GM23338 (cell line): ENCODE measurements at regions not wholly inside any gene's neighbourhood (a gene's known extent, or its start where the extent isn't known, plus 50 kb on each side); places are given as distances from the start of the nearest gene placed in this dataset.

Source experiments
- ATAC-seq: fragments of 200-7000 bp; cut with Tn5 transposase; 3 replicates; pipeline ENCODE4 v1.9.1; 2020
- DNase-seq: peaks from one replicate; pipeline ENCODE4 v3.0.0-alpha.2; 2015; ENCODE audit warnings: low spot score
- H2AFZ ChIP-seq: fragments of 200-600 bp; sonication (generic); 2 replicates; pipeline ENCODE4 v1.8.0; 2016; ENCODE audit warnings: antibody characterized with exemption, mild to moderate bottlenecking, moderate library complexity
- H3F3A ChIP-seq: fragments of 200-600 bp; sonication (generic); replicated peaks from 2 replicates; pipeline ENCODE4 v1.8.0; 2017; ENCODE audit warnings: antibody characterized with exemption, mixed run types, low read depth
- H3K27ac ChIP-seq: fragments of 200-600 bp; sonication (generic); 2 replicates; pipeline ENCODE4 v1.6.1; 2016; ENCODE audit warnings: low read depth
- H3K27me3 ChIP-seq: fragments of 200-600 bp; sonication (generic); 2 replicates; pipeline ENCODE4 v1.8.0; 2016; ENCODE audit warnings: mild to moderate bottlenecking, mixed run types, moderate library complexity; ENCODE audit not compliant: insufficient read depth
- H3K36me3 ChIP-seq: fragments of 200-600 bp; sonication (generic); 2 replicates; pipeline ENCODE4 v1.8.0; 2016; ENCODE audit warnings: mild to moderate bottlenecking; ENCODE audit not compliant: insufficient read depth
- H3K4me1 ChIP-seq: fragments of 200-600 bp; sonication (generic); 2 replicates; pipeline ENCODE4 v1.8.0; 2016; ENCODE audit warnings: mild to moderate bottlenecking, moderate library complexity; ENCODE audit not compliant: insufficient read depth
- H3K4me2 ChIP-seq: fragments of 200-600 bp; sonication (generic); 2 replicates; pipeline ENCODE4 v1.7.1; 2017; ENCODE audit warnings: mixed run types
- H3K4me3 ChIP-seq: fragments of 200-600 bp; sonication (generic); 2 replicates; pipeline ENCODE4 v1.6.1; 2016; ENCODE audit warnings: mixed run types
- H3K79me2 ChIP-seq: fragments of 200-600 bp; sonication (generic); replicated peaks from 2 replicates; pipeline ENCODE4 v1.8.0; 2017; ENCODE audit warnings: mild to moderate bottlenecking; ENCODE audit not compliant: insufficient read depth
- H3K9me2 ChIP-seq: fragments of 200-600 bp; sonication (generic); 2 replicates; pipeline ENCODE4 v1.8.0; 2017; ENCODE audit not compliant: insufficient read depth
- H4K20me1 ChIP-seq: fragments of 200-600 bp; sonication (generic); replicated peaks from 2 replicates; pipeline ENCODE4 v1.8.0; 2017; ENCODE audit warnings: mild to moderate bottlenecking; ENCODE audit not compliant: insufficient read depth
- H3K27ac Mint-ChIP-seq: 2 replicates; pipeline ENCODE4 v1.8.0; 2020; ENCODE audit warnings: inconsistent platforms, mild to moderate bottlenecking, moderate library complexity, mixed read lengths
- H3K27me3 Mint-ChIP-seq: 3 replicates; pipeline ENCODE4 v1.8.0; 2022; ENCODE audit warnings: low read depth, mild to moderate bottlenecking, moderate library complexity, mixed read lengths, inconsistent platforms; ENCODE audit not compliant: insufficient read depth, poor library complexity
- H3K36me3 Mint-ChIP-seq: 3 replicates; pipeline ENCODE4 v1.8.0; 2021; ENCODE audit warnings: low read depth, mild to moderate bottlenecking, inconsistent platforms, moderate library complexity, mixed read lengths
- H3K4me1 Mint-ChIP-seq: 3 replicates; pipeline ENCODE4 v1.8.0; 2020; ENCODE audit warnings: mild to moderate bottlenecking, inconsistent platforms, mixed read lengths
- H3K4me3 Mint-ChIP-seq: 3 replicates; pipeline ENCODE4 v1.8.0; 2021; ENCODE audit warnings: moderate library complexity, mild to moderate bottlenecking, inconsistent platforms, mixed read lengths
- H3K9me3 Mint-ChIP-seq: 3 replicates; pipeline ENCODE4 v1.8.0; 2020; ENCODE audit warnings: moderate library complexity, mild to moderate bottlenecking, inconsistent platforms, mixed read lengths
- CREB1 ChIP-seq: fragments of 250-450 bp; sonication (Bioruptor Pico); IDR thresholded peaks from 2 replicates; pipeline ENCODE4 v1.5.0; 2020; ENCODE audit warnings: low read depth, mild to moderate bottlenecking, moderate library complexity
- EZH2 ChIP-seq: fragments of 200-600 bp; sonication (generic); IDR thresholded peaks from one replicate; pipeline ENCODE4 v1.8.0; 2017; ENCODE audit warnings: antibody characterized with exemption, mild to moderate bottlenecking, low read depth; ENCODE audit not compliant: unreplicated experiment
- EZH2phosphoT487 ChIP-seq: fragments of 200-600 bp; sonication (generic); IDR thresholded peaks from one replicate; pipeline ENCODE4 v1.8.1; 2018; ENCODE audit warnings: antibody characterized with exemption; ENCODE audit not compliant: unreplicated experiment
- JUNB ChIP-seq: IDR thresholded peaks from one replicate; pipeline ENCODE4 v1.6.1; 2016; ENCODE audit warnings: antibody characterized with exemption; ENCODE audit not compliant: unreplicated experiment
- NANOG ChIP-seq: IDR thresholded peaks from 2 replicates; pipeline ENCODE4 v1.6.1; 2016; ENCODE audit warnings: antibody characterized with exemption, borderline replicate concordance
- POLR2AphosphoS5 ChIP-seq: IDR thresholded peaks from 2 replicates; pipeline ENCODE4 v1.6.1; 2016; ENCODE audit warnings: antibody characterized with exemption, low read depth
- STAT1 ChIP-seq: IDR thresholded peaks from one replicate; pipeline ENCODE4 v1.6.1; 2016; ENCODE audit warnings: antibody characterized with exemption; ENCODE audit not compliant: unreplicated experiment
- ZNF114 ChIP-seq: fragments of 250-450 bp; sonication (Bioruptor Pico); IDR thresholded peaks from 2 replicates; pipeline ENCODE4 v1.5.0; 2020; ENCODE audit warnings: mild to moderate bottlenecking, moderate library complexity
- ZNF331 ChIP-seq: fragments of 250-450 bp; sonication (Bioruptor Pico); IDR thresholded peaks from 2 replicates; pipeline ENCODE4 v1.5.0; 2020; ENCODE audit warnings: low read depth, mild to moderate bottlenecking, moderate library complexity
- TF ChIP-seq, protein P1 (sequence below): IDR thresholded peaks from one replicate; pipeline ENCODE4 v1.6.1; 2018; ENCODE audit warnings: antibody characterized with exemption; ENCODE audit not compliant: unreplicated experiment
- TF ChIP-seq, protein P2 (sequence below): fragments of 250-450 bp; sonication (Bioruptor Pico); IDR thresholded peaks from 2 replicates; pipeline ENCODE4 v1.5.0; 2020; ENCODE audit warnings: mild to moderate bottlenecking, moderate library complexity
- TF ChIP-seq, protein P3 (sequence below): IDR thresholded peaks from 2 replicates; pipeline ENCODE4 v1.6.1; 2016; ENCODE audit warnings: antibody characterized with exemption

DNA sequence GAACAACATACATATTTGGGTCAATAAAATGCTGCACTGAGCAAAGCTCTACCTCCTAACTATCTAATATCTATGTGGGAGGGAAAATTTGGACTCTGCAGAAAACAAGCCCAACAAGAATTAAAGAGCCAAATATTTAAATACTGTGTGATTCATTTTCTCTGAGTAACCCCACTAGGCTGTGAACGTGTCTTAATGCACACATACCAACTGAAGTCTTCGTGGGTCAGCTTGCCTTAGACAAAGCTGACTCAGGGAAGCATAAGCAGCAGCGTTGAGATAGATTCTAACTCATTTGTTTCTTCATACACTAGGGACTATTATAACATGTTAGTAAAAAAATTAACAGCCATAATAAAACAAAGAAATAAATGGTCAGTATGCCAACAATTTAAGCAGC lies 114.3 kb downstream of the GJA1 start (continued):
- TF ChIP-seq, protein P1, sequence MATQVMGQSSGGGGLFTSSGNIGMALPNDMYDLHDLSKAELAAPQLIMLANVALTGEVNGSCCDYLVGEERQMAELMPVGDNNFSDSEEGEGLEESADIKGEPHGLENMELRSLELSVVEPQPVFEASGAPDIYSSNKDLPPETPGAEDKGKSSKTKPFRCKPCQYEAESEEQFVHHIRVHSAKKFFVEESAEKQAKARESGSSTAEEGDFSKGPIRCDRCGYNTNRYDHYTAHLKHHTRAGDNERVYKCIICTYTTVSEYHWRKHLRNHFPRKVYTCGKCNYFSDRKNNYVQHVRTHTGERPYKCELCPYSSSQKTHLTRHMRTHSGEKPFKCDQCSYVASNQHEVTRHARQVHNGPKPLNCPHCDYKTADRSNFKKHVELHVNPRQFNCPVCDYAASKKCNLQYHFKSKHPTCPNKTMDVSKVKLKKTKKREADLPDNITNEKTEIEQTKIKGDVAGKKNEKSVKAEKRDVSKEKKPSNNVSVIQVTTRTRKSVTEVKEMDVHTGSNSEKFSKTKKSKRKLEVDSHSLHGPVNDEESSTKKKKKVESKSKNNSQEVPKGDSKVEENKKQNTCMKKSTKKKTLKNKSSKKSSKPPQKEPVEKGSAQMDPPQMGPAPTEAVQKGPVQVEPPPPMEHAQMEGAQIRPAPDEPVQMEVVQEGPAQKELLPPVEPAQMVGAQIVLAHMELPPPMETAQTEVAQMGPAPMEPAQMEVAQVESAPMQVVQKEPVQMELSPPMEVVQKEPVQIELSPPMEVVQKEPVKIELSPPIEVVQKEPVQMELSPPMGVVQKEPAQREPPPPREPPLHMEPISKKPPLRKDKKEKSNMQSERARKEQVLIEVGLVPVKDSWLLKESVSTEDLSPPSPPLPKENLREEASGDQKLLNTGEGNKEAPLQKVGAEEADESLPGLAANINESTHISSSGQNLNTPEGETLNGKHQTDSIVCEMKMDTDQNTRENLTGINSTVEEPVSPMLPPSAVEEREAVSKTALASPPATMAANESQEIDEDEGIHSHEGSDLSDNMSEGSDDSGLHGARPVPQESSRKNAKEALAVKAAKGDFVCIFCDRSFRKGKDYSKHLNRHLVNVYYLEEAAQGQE = no peak

DNA sequence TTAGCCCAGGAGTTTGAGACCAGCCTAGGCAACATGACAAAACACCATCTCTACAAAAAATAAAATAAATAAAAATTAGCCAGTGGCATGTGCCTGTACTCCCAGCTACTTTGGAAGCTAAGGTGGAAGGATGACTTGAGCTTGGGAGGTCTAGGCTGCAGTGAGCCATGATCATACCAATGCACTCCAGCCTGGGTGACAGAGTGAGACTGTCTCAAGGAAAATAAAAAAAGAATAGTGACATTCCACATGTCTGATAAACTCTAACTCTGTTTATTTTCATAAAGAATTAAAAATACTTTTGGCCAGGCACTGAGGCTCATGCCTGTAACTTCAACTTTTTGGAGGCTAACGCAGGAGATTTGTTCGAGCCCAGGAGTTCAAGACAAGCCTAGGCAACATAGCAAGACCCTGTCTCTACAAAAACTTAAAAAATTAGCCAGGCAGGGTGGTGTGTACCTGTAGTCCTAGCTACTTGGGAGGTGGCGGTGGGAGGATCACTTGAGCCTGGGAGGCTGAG lies 115.1 kb downstream of the GJA1 start:
- H3K27me3 ChIP-seq = no peaks in the 10 kb centered on the region
- H3K27ac Mint-ChIP-seq = no peak overlapping the region
- TF ChIP-seq, protein P2, sequence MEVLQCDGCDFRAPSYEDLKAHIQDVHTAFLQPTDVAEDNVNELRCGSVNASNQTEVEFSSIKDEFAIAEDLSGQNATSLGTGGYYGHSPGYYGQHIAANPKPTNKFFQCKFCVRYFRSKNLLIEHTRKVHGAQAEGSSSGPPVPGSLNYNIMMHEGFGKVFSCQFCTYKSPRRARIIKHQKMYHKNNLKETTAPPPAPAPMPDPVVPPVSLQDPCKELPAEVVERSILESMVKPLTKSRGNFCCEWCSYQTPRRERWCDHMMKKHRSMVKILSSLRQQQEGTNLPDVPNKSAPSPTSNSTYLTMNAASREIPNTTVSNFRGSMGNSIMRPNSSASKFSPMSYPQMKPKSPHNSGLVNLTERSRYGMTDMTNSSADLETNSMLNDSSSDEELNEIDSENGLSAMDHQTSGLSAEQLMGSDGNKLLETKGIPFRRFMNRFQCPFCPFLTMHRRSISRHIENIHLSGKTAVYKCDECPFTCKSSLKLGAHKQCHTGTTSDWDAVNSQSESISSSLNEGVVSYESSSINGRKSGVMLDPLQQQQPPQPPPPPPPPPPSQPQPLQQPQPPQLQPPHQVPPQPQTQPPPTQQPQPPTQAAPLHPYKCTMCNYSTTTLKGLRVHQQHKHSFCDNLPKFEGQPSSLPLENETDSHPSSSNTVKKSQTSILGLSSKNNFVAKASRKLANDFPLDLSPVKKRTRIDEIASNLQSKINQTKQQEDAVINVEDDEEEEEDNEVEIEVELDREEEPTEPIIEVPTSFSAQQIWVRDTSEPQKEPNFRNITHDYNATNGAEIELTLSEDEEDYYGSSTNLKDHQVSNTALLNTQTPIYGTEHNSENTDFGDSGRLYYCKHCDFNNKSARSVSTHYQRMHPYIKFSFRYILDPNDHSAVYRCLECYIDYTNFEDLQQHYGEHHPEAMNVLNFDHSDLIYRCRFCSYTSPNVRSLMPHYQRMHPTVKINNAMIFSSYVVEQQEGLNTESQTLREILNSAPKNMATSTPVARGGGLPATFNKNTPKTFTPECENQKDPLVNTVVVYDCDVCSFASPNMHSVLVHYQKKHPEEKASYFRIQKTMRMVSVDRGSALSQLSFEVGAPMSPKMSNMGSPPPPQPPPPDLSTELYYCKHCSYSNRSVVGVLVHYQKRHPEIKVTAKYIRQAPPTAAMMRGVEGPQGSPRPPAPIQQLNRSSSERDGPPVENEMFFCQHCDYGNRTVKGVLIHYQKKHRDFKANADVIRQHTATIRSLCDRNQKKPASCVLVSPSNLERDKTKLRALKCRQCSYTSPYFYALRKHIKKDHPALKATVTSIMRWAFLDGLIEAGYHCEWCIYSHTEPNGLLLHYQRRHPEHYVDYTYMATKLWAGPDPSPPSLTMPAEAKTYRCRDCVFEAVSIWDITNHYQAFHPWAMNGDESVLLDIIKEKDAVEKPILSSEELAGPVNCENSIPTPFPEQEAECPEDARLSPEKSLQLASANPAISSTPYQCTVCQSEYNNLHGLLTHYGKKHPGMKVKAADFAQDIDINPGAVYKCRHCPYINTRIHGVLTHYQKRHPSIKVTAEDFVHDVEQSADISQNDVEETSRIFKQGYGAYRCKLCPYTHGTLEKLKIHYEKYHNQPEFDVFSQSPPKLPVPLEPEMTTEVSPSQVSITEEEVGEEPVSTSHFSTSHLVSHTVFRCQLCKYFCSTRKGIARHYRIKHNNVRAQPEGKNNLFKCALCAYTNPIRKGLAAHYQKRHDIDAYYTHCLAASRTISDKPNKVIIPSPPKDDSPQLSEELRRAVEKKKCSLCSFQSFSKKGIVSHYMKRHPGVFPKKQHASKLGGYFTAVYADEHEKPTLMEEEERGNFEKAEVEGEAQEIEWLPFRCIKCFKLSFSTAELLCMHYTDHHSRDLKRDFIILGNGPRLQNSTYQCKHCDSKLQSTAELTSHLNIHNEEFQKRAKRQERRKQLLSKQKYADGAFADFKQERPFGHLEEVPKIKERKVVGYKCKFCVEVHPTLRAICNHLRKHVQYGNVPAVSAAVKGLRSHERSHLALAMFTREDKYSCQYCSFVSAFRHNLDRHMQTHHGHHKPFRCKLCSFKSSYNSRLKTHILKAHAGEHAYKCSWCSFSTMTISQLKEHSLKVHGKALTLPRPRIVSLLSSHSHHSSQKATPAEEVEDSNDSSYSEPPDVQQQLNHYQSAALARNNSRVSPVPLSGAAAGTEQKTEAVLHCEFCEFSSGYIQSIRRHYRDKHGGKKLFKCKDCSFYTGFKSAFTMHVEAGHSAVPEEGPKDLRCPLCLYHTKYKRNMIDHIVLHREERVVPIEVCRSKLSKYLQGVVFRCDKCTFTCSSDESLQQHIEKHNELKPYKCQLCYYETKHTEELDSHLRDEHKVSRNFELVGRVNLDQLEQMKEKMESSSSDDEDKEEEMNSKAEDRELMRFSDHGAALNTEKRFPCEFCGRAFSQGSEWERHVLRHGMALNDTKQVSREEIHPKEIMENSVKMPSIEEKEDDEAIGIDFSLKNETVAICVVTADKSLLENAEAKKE (CRISPR knock-in tag) = no peak
- no peak for TF ChIP-seq ZNF114
- TF ChIP-seq POLR2AphosphoS5 = no peak
- TF ChIP-seq, protein P3, sequence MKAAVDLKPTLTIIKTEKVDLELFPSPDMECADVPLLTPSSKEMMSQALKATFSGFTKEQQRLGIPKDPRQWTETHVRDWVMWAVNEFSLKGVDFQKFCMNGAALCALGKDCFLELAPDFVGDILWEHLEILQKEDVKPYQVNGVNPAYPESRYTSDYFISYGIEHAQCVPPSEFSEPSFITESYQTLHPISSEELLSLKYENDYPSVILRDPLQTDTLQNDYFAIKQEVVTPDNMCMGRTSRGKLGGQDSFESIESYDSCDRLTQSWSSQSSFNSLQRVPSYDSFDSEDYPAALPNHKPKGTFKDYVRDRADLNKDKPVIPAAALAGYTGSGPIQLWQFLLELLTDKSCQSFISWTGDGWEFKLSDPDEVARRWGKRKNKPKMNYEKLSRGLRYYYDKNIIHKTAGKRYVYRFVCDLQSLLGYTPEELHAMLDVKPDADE = no peak
- no peak for TF ChIP-seq STAT1
- TF ChIP-seq ZNF331 (CRISPR knock-in tag) = no peak
- no peak for TF ChIP-seq EZH2phosphoT487
- no peak for TF ChIP-seq NANOG
- TF ChIP-seq JUNB = no peak
- TF ChIP-seq, protein P1 = no peak
- no peak for TF ChIP-seq EZH2
- TF ChIP-seq CREB1 (CRISPR knock-in tag) = no peak

More for the DNA sequence above, 115.1 kb downstream of the GJA1 start:
- H3K9me2 ChIP-seq = no peaks in the 10 kb centered on the region
- H3K4me2 ChIP-seq = no peak overlapping the region
- Mint-ChIP-seq H3K4me1 (no peaks in the 10 kb centered on the region), H3K27me3 (peaks cover 2% of the 10 kb centered on the region), H3K36me3 (no peaks in the 10 kb centered on the region), H3K4me3 (no peak overlapping the region), H3K9me3 (no peaks in the 10 kb centered on the region; the same call in 2 of the 3 replicates)
- no peaks in the 10 kb centered on the region for H4K20me1 ChIP-seq
- no peaks in the 10 kb centered on the region for H3K4me1 ChIP-seq
- no peaks in the 10 kb centered on the region for H3K36me3 ChIP-seq
- H3K79me2 ChIP-seq = no peaks in the 10 kb centered on the region
- no peak overlapping the region for H3K27ac ChIP-seq
- H3K4me3 ChIP-seq = no peak overlapping the region
- no peak overlapping the region for H2AFZ ChIP-seq
- no peak for DNase-seq
- no peak for ATAC-seq
- H3F3A ChIP-seq = no peaks in the 10 kb centered on the region
